SK-N-SH treated with all-trans-retinoic acid at 6 μM for 48 hours (cell line): ENCODE measurements at regions not wholly inside any gene's neighbourhood (a gene's known extent, or its start where the extent isn't known, plus 50 kb on each side); places are given as distances from the start of the nearest gene placed in this dataset.

ENCODE experiments used
- ATAC-seq: fragments of 200-7000 bp; cut with Tn5 transposase; 3 replicates; pipeline ENCODE4 v1.9.1; 2020; ENCODE audit warnings: mild to moderate bottlenecking, moderate library complexity
- ARNTL ChIP-seq: fragments of 450-650 bp; formaldehyde crosslinking; IDR thresholded peaks from 2 replicates; pipeline ENCODE4 v1.5.0; 2020; ENCODE audit warnings: low read depth, mild to moderate bottlenecking, moderate library complexity, borderline replicate concordance
- BACH2 ChIP-seq: fragments of 250-450 bp; sonication (Bioruptor Pico); IDR thresholded peaks from 2 replicates; pipeline ENCODE4 v1.9.0; 2021; ENCODE audit warnings: mild to moderate bottlenecking, borderline replicate concordance
- CSDC2 ChIP-seq: fragments of 250-450 bp; sonication (Bioruptor Pico); IDR thresholded peaks from 2 replicates; pipeline ENCODE4 v1.5.0; 2020; ENCODE audit warnings: mild to moderate bottlenecking, moderate library complexity
- ESRRG ChIP-seq: fragments of 250-450 bp; sonication (Bioruptor Pico); IDR thresholded peaks from 2 replicates; pipeline ENCODE4 v1.6.1; 2021; ENCODE audit warnings: mild to moderate bottlenecking
- GLIS3 ChIP-seq: fragments of 250-450 bp; sonication (Bioruptor Pico); IDR thresholded peaks from 2 replicates; pipeline ENCODE4 v1.5.0; 2020; ENCODE audit warnings: mild to moderate bottlenecking, moderate library complexity
- ISL1 ChIP-seq: fragments of 250-450 bp; sonication (Bioruptor Pico); IDR thresholded peaks from 2 replicates; pipeline ENCODE4 v2.1.2; 2022; ENCODE audit warnings: mild to moderate bottlenecking, moderate library complexity
- OSR1 ChIP-seq: fragments of 250-450 bp; sonication (Bioruptor Pico); IDR thresholded peaks from 2 replicates; pipeline ENCODE4 v1.8.0; 2022; ENCODE audit warnings: moderate library complexity, mild to moderate bottlenecking, inconsistent platforms
- POU6F1 ChIP-seq: fragments of 250-450 bp; sonication (Bioruptor Pico); IDR thresholded peaks from 2 replicates; pipeline ENCODE4 v1.8.0; 2021; ENCODE audit warnings: low read depth, mild to moderate bottlenecking, moderate library complexity, borderline replicate concordance
- PPARA ChIP-seq: fragments of 250-450 bp; sonication (Bioruptor Pico); IDR thresholded peaks from 2 replicates; pipeline ENCODE4 v1.5.0; 2020; ENCODE audit warnings: mild to moderate bottlenecking, borderline replicate concordance
- RARB ChIP-seq: fragments of 250-450 bp; sonication (Bioruptor Pico); IDR thresholded peaks from 2 replicates; pipeline ENCODE4 v1.8.0; 2021; ENCODE audit warnings: mild to moderate bottlenecking, moderate library complexity
- SNAI2 ChIP-seq: fragments of 250-450 bp; sonication (Bioruptor Pico); IDR thresholded peaks from 2 replicates; pipeline ENCODE4 v1.5.0; 2020; ENCODE audit warnings: mild to moderate bottlenecking, moderate library complexity
- TCF4 ChIP-seq: fragments of 250-450 bp; sonication (Bioruptor Pico); IDR thresholded peaks from 2 replicates; pipeline ENCODE4 v1.8.0; 2021; ENCODE audit warnings: mild to moderate bottlenecking, moderate library complexity, borderline replicate concordance
- TOX ChIP-seq: fragments of 250-450 bp; sonication (Bioruptor Pico); IDR thresholded peaks from 2 replicates; pipeline ENCODE4 v1.8.0; 2021; ENCODE audit warnings: mild to moderate bottlenecking, moderate library complexity, borderline replicate concordance
- ZC3H10 ChIP-seq: fragments of 250-450 bp; sonication (Bioruptor Pico); IDR thresholded peaks from 2 replicates; pipeline ENCODE4 v1.5.1; 2021; ENCODE audit warnings: mild to moderate bottlenecking, moderate library complexity
- ZFP3 ChIP-seq: fragments of 250-450 bp; sonication (Bioruptor Pico); IDR thresholded peaks from 2 replicates; pipeline ENCODE4 v1.5.0; 2020; ENCODE audit warnings: mild to moderate bottlenecking, moderate library complexity
- ZFP30 ChIP-seq: fragments of 450-650 bp; formaldehyde crosslinking; IDR thresholded peaks from 2 replicates; pipeline ENCODE4 v1.5.0; 2022; ENCODE audit warnings: mild to moderate bottlenecking, moderate library complexity
- ZNF565 ChIP-seq: fragments of 450-650 bp; formaldehyde crosslinking; conservative IDR thresholded peaks from 2 replicates; pipeline ENCODE4 v1.5.0; 2020; ENCODE audit warnings: low read depth, mild to moderate bottlenecking, moderate library complexity
- ZNF70 ChIP-seq: fragments of 450-650 bp; formaldehyde crosslinking; IDR thresholded peaks from 2 replicates; pipeline ENCODE4 v1.5.0; 2020; ENCODE audit warnings: mild to moderate bottlenecking, moderate library complexity
- ZNF8 ChIP-seq: fragments of 450-650 bp; formaldehyde crosslinking; IDR thresholded peaks from 2 replicates; pipeline ENCODE4 v1.5.0; 2020; ENCODE audit warnings: mild to moderate bottlenecking, moderate library complexity
- TF ChIP-seq, protein P1 (sequence below): fragments of 250-450 bp; sonication (Bioruptor Pico); IDR thresholded peaks from 2 replicates; pipeline ENCODE4 v1.5.1; 2020; ENCODE audit warnings: low read depth, mild to moderate bottlenecking, moderate library complexity
- TF ChIP-seq, protein P2 (sequence below): fragments of 250-450 bp; sonication (Bioruptor Pico); IDR thresholded peaks from 2 replicates; pipeline ENCODE4 v1.8.0; 2020; ENCODE audit warnings: mild to moderate bottlenecking, moderate library complexity, borderline replicate concordance
- TF ChIP-seq, protein P3 (sequence below): fragments of 250-450 bp; sonication (Bioruptor Pico); IDR thresholded peaks from 2 replicates; pipeline ENCODE4 v1.5.0; 2020; ENCODE audit warnings: mild to moderate bottlenecking, moderate library complexity

DNA sequence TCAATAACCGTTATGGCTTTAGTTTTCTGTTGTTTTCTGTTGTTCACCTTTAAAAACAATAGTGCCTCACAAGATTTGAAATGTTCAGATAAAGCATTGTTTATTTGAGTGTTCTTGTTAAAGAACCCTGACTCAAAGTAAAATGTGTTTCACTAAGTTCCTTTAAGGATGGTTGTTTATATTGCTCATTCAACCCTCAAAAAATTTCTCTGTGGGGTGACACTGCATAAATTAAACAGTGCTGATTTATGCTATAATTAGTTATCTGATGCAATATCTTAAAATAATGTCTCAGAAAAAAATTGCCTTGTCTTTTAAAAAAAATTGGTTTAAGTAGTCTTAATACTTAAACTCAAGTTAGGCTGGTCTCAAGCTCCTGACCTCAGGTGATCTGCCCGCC lies 775.1 kb downstream of the FLRT2 start:
- no peak for ATAC-seq
- TF ChIP-seq ZNF8 (CRISPR knock-in tag) (no peak), TCF4 (CRISPR knock-in tag) (no peak), ESRRG (CRISPR knock-in tag) (no peak), ZFP30 (no peak), OSR1 (CRISPR knock-in tag) (no peak), ZFP3 (CRISPR knock-in tag) (no peak), SNAI2 (CRISPR knock-in tag) (no peak), GLIS3 (no peak), BACH2 (CRISPR knock-in tag) (no peak), ZNF70 (no peak), RARB (CRISPR knock-in tag) (no peak), TOX (CRISPR knock-in tag) (no peak), ZNF565 (CRISPR knock-in tag) (no peak), PPARA (CRISPR knock-in tag) (no peak), ARNTL (CRISPR knock-in tag) (no peak)
- TF ChIP-seq, protein P1, sequence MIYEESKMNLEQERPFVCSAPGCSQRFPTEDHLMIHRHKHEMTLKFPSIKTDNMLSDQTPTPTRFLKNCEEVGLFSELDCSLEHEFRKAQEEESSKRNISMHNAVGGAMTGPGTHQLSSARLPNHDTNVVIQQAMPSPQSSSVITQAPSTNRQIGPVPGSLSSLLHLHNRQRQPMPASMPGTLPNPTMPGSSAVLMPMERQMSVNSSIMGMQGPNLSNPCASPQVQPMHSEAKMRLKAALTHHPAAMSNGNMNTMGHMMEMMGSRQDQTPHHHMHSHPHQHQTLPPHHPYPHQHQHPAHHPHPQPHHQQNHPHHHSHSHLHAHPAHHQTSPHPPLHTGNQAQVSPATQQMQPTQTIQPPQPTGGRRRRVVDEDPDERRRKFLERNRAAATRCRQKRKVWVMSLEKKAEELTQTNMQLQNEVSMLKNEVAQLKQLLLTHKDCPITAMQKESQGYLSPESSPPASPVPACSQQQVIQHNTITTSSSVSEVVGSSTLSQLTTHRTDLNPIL (CRISPR knock-in tag): no peak
- TF ChIP-seq, protein P2, sequence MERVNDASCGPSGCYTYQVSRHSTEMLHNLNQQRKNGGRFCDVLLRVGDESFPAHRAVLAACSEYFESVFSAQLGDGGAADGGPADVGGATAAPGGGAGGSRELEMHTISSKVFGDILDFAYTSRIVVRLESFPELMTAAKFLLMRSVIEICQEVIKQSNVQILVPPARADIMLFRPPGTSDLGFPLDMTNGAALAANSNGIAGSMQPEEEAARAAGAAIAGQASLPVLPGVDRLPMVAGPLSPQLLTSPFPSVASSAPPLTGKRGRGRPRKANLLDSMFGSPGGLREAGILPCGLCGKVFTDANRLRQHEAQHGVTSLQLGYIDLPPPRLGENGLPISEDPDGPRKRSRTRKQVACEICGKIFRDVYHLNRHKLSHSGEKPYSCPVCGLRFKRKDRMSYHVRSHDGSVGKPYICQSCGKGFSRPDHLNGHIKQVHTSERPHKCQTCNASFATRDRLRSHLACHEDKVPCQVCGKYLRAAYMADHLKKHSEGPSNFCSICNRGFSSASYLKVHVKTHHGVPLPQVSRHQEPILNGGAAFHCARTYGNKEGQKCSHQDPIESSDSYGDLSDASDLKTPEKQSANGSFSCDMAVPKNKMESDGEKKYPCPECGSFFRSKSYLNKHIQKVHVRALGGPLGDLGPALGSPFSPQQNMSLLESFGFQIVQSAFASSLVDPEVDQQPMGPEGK: no peak

DNA sequence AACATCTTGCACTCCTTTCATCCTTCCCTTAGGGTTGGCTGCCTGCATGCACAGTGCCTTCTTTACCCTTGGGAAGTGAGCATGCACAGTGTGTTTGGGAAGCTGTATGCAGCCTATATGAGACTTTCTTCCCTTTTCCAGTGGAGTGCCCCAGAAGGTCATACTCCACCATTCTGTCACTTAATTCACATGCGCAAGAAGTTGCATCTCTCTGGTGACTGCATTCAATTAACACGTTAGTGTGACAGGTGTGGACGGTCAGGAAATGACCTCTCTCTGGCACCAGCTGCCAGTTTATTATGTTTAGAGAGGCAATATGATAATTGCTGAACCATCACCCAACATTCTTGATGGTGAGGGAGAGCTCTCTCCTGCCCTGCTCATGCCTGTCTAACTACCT lies 770.0 kb downstream of the FLRT2 start:
- TF ChIP-seq TCF4 (CRISPR knock-in tag): no peak
- TF ChIP-seq POU6F1 (CRISPR knock-in tag): no peak
- TF ChIP-seq RARB (CRISPR knock-in tag): no peak
- ATAC-seq: no peak

DNA sequence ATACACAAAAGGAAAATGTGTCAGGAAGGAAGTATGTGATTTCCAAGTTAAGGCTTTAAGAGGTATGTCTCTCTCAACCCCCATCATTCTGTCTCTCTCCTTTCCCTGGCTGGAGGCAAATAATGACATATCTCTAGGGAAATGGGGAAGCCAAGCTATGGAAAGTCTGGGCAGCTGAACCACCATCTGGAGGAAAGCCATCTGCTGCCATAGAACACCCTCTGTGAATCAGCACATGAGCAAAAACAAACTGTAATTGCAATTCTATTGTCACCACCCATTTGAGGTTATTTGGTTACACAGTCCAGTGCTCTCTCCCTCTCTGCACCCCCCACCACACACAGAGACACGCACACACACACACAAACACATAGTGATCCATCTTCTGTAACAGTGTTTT lies 766.2 kb downstream of the FLRT2 start:
- TF ChIP-seq, protein P3, sequence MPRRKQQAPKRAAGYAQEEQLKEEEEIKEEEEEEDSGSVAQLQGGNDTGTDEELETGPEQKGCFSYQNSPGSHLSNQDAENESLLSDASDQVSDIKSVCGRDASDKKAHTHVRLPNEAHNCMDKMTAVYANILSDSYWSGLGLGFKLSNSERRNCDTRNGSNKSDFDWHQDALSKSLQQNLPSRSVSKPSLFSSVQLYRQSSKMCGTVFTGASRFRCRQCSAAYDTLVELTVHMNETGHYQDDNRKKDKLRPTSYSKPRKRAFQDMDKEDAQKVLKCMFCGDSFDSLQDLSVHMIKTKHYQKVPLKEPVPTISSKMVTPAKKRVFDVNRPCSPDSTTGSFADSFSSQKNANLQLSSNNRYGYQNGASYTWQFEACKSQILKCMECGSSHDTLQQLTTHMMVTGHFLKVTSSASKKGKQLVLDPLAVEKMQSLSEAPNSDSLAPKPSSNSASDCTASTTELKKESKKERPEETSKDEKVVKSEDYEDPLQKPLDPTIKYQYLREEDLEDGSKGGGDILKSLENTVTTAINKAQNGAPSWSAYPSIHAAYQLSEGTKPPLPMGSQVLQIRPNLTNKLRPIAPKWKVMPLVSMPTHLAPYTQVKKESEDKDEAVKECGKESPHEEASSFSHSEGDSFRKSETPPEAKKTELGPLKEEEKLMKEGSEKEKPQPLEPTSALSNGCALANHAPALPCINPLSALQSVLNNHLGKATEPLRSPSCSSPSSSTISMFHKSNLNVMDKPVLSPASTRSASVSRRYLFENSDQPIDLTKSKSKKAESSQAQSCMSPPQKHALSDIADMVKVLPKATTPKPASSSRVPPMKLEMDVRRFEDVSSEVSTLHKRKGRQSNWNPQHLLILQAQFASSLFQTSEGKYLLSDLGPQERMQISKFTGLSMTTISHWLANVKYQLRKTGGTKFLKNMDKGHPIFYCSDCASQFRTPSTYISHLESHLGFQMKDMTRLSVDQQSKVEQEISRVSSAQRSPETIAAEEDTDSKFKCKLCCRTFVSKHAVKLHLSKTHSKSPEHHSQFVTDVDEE (CRISPR knock-in tag): no peak
- TF ChIP-seq GLIS3 (no peak), ARNTL (CRISPR knock-in tag) (no peak), PPARA (CRISPR knock-in tag) (no peak), ISL1 (CRISPR knock-in tag) (no peak), CSDC2 (CRISPR knock-in tag) (no peak), TCF4 (CRISPR knock-in tag) (no peak), ZFP30 (no peak), ZC3H10 (no peak), OSR1 (CRISPR knock-in tag) (no peak), BACH2 (CRISPR knock-in tag) (no peak), RARB (CRISPR knock-in tag) (no peak), ZNF70 (no peak)
- TF ChIP-seq, protein P2: no peak
- ATAC-seq: no peak
